GM12878 (cell line): ENCODE measurements at regions not wholly inside any gene's neighbourhood (a gene's known extent, or its start where the extent isn't known, plus 50 kb on each side); places are given as distances from the start of the nearest gene placed in this dataset.
"Not testable (repeated sequence)": the region's sequence is repeated elsewhere in the genome, so short reads cannot be mapped to it uniquely, and the experiment has no call there.

Source experiments
- ATAC-seq: fragments of 200-7000 bp; cut with Tn5 transposase; 3 replicates; pipeline ENCODE4 v1.9.1; 2020; ENCODE audit warnings: mild to moderate bottlenecking, moderate library complexity
- BruUV-seq: library from RNA; stranded (reverse); fragments of 400-500 nt; replicated peaks from 2 replicates; lab custom pipeline; 2021; lab: Mats Ljungman, UMichigan
- CTCF ChIA-PET: fragments of 300-600 bp; sonication (Branson Sonifier 250); formaldehyde crosslinking; extraction: SDS; loops from one replicate; lab custom pipeline; 2021; ENCODE audit warnings: inconsistent platforms; lab: Yijun Ruan, JAX
- POLR2A ChIA-PET: fragments of 350-600 bp; formaldehyde crosslinking; extraction: SDS; loops from one replicate; lab custom pipeline; 2021; ENCODE audit warnings: inconsistent platforms; lab: Charles Lee
- RAD21 ChIA-PET: fragments of 300-600 bp; sonication (Branson Sonifier 250); formaldehyde crosslinking; loops from one replicate; lab custom pipeline; 2023; ENCODE audit warnings: antibody characterized with exemption; ENCODE audit not compliant: unreplicated experiment; lab: Charles Lee
- SMC1A ChIA-PET: fragments of 300-600 bp; sonication (Branson Sonifier 250); formaldehyde crosslinking; loops from one replicate; lab custom pipeline; 2023; ENCODE audit not compliant: unreplicated experiment, uncharacterized antibody; lab: Charles Lee
- DNase-seq: peaks from one replicate; pipeline ENCODE4 v3.0.0-alpha.2; 2011; ENCODE audit warnings: low read depth, low spot score
- FAIRE-seq: peaks from 3 replicates; lab custom pipeline; 2011; peaks lifted over from hg19 to GRCh38; lab: Jason Lieb, UNC
- H2AFZ ChIP-seq: 2 replicates; pipeline ENCODE4 v1.6.0; 2011; ENCODE audit warnings: low read depth, low read length, control low read depth; ENCODE audit not compliant: control insufficient read depth
- H3K27ac ChIP-seq: 2 replicates; pipeline ENCODE4 v1.5.1; 2011; ENCODE audit warnings: control low read depth; ENCODE audit not compliant: control insufficient read depth, insufficient read depth
- H3K27me3 ChIP-seq, 2 experiments: replicated peaks in 1 of 2; 2 replicates each; pipeline versions ENCODE4 v1.6.0 to v1.6.1; 2011; ENCODE audit warnings: low read length in 1 of 2; ENCODE audit not compliant: control insufficient read depth in 2 of 2, insufficient read depth in 2 of 2
- H3K36me3 ChIP-seq, 2 experiments: 2 replicates each; pipeline ENCODE4 v1.5.1; 2011; ENCODE audit warnings: low read length in 1 of 2; ENCODE audit not compliant: control insufficient read depth in 2 of 2, insufficient read depth in 2 of 2
- H3K4me1 ChIP-seq: 2 replicates; pipeline ENCODE4 v1.6.1; 2011; ENCODE audit warnings: mild to moderate bottlenecking, low read length, moderate library complexity, mixed read lengths; ENCODE audit not compliant: control insufficient read depth, insufficient read depth
- H3K4me2 ChIP-seq: 2 replicates; pipeline ENCODE4 v1.6.0; 2011; ENCODE audit warnings: control low read depth; ENCODE audit not compliant: control insufficient read depth, insufficient read depth
- H3K4me3 ChIP-seq: fragments of 200-600 bp; sonication (generic); 2 replicates; pipeline ENCODE4 v1.5.1; 2016
- H3K79me2 ChIP-seq: 2 replicates; pipeline ENCODE4 v1.6.0; 2011; ENCODE audit warnings: low read length; ENCODE audit not compliant: control insufficient read depth, insufficient read depth
- H3K9ac ChIP-seq: 2 replicates; pipeline ENCODE4 v1.8.0; 2011; ENCODE audit warnings: low read length, control low read depth, mixed read lengths; ENCODE audit not compliant: control insufficient read depth, insufficient read depth
- H3K9me3 ChIP-seq: replicated peaks from 3 replicates; pipeline ENCODE4 v1.5.1; 2011; ENCODE audit warnings: mild to moderate bottlenecking, low read length; ENCODE audit not compliant: control insufficient read depth, insufficient read depth
- H4K20me1 ChIP-seq: 2 replicates; pipeline ENCODE4 v1.6.0; 2011; ENCODE audit not compliant: control insufficient read depth, insufficient read depth
- CHD2 ChIP-seq: IDR thresholded peaks from 2 replicates; pipeline ENCODE4 v1.6.1; 2011; ENCODE audit warnings: low read depth, low read length, improper control_type of control experiment, borderline replicate concordance
- CREM ChIP-seq: IDR thresholded peaks from 2 replicates; pipeline ENCODE4 v1.6.1; 2014; ENCODE audit warnings: antibody characterized with exemption, low read depth
- HDGF ChIP-seq: fragments of 450-650 bp; IDR thresholded peaks from 2 replicates; pipeline ENCODE4 v1.6.1; 2016; ENCODE audit warnings: antibody characterized with exemption
- NFXL1 ChIP-seq: fragments of 450-650 bp; IDR thresholded peaks from 2 replicates; pipeline ENCODE4 v1.6.1; 2017; ENCODE audit warnings: antibody characterized with exemption, mild to moderate bottlenecking, borderline replicate concordance
- SPI1 ChIP-seq: IDR thresholded peaks from 2 replicates; pipeline ENCODE4 v1.6.1; 2011; ENCODE audit warnings: low read depth, mild to moderate bottlenecking, low read length, moderate library complexity, borderline replicate concordance; ENCODE audit not compliant: insufficient read depth
- WGBS: methylation state at CpG from one replicate; pipeline ENCODE4 v1.1.6; 2016; ENCODE audit warnings: low lambda C conversion rate; ENCODE audit not compliant: insufficient replicate concordance, insufficient coverage; ENCODE audit errors: missing lambda C conversion rate; 5-methylcytosine and 5-hydroxymethylcytosine counted together
- in situ Hi-C: fragments of 300-500 bp; cut with MboI; formaldehyde crosslinking; loops from 9 replicates; pipeline ENCODE4 v1.14.3; 2018; ENCODE audit warnings: mixed read lengths
- intact Hi-C: fragments of 100-400 bp; cut with micrococcal nuclease; formaldehyde crosslinking; loops from one replicate; pipeline ENCODE4 v1.14.2; 2022; ENCODE audit not compliant: unreplicated experiment
- TF ChIP-seq, protein P1 (sequence below): IDR thresholded peaks from 2 replicates; pipeline ENCODE4 v1.6.1; 2011; ENCODE audit warnings: mild to moderate bottlenecking, low read depth, low read length, moderate library complexity; ENCODE audit not compliant: insufficient replicate concordance

DNA sequence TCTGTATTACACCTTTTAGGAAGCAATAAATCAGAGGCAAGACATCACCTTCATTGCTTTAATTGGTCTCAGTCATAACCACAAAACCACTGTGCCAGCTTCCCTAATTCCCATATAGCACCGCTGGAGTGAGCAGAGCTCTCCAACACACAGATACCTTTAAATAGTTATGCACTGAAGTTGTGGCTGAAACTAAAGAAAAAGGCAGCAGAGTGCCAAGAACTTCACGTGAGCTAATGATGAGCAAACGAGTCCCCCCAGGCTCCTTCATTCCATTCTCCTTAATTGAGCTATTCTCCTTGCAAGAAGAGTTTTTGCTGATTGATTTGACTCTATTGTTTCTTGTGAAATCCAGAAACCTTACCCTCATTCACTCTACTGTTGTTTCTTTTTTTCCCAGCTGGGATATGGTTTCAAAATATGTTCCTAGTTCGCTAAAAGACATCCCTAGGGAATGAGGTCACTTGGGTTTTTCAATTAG is 501.5 kb downstream of the SPATA31D1 start:
- Histone ChIP-seq H3K9me3 (no peaks in the 10 kb centered on the region), H2AFZ (no peak overlapping the region)
- 1% methylated on average over 4 of the region's 4 CpGs for WGBS
- no peak for ATAC-seq
- CTCF ChIA-PET, result no interaction called here
- no peak for FAIRE-seq
- POLR2A ChIA-PET, result no interaction called here
- intact Hi-C loops, result loop anchor here (10.0 kb wide), 1 partner anchor 485 kb away; no protein-coding TSS in a partner anchor
- SMC1A ChIA-PET, result interaction anchor here (1.5 kb wide), 1 partner anchor 82 kb away, joined by 3 read pairs; no protein-coding TSS in a partner anchor
- TF ChIP-seq HDGF, result no peak
- TF ChIP-seq NFXL1, result no peak
- TF ChIP-seq CHD2, result no peak
- TF ChIP-seq, protein P1, sequence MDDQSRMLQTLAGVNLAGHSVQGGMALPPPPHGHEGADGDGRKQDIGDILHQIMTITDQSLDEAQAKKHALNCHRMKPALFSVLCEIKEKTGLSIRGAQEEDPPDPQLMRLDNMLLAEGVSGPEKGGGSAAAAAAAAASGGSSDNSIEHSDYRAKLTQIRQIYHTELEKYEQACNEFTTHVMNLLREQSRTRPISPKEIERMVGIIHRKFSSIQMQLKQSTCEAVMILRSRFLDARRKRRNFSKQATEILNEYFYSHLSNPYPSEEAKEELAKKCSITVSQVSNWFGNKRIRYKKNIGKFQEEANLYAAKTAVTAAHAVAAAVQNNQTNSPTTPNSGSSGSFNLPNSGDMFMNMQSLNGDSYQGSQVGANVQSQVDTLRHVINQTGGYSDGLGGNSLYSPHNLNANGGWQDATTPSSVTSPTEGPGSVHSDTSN, result no peak
- TF ChIP-seq SPI1, result no peak
- TF ChIP-seq CREM, result no peak
- TF ChIP-seq, all 136 proteins: peak for 0
- Histone ChIP-seq H3K36me3 (no peaks in the 10 kb centered on the region), H3K27ac (no peak overlapping the region), H3K4me3 (no peak overlapping the region), H3K79me2 (no peaks in the 10 kb centered on the region), H3K4me2 (no peak overlapping the region), H3K27me3 (no peaks in the 10 kb centered on the region), H4K20me1 (no peaks in the 10 kb centered on the region), H3K4me1 (no peaks in the 10 kb centered on the region), H3K9ac (no peak overlapping the region)
- RAD21 ChIA-PET, result no interaction called here
- DNase-seq, result no peak
- in situ Hi-C loops, result no loop called here
- BruUV-seq, result no TSS peak

DNA sequence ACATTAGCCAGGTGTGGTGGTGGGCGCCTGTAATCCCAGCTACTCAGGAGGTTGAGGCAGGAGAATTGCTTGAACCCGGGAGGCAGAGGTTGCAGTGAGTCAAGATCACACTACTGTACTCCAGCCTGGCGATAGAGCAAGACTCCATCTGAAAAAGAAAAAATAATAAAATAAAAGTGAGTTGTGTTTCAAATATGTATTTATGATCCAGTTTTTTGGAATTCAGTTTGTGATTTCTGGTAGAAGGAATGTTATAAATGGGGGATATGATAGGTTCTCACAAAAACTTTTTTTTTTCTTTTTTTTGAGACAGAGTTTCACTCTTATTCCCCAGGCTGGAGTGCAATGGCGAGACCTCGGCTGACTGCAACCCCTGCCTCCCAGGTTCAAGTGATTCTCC is 502.2 kb downstream of the SPATA31D1 start:
- WGBS, result 20% methylated on average over 5 of the region's 5 CpGs
- H3K36me3 ChIP-seq, in situ Hi-C loops, RAD21 ChIA-PET, H3K27me3 ChIP-seq, H2AFZ ChIP-seq, H3K4me2 ChIP-seq, BruUV-seq, ATAC-seq, H3K9me3 ChIP-seq, H3K4me1 ChIP-seq, DNase-seq, H3K9ac ChIP-seq, FAIRE-seq, H3K79me2 ChIP-seq, H3K4me3 ChIP-seq, POLR2A ChIA-PET, H4K20me1 ChIP-seq, CTCF ChIA-PET, H3K27ac ChIP-seq: not testable (repeated sequence)
- SMC1A ChIA-PET, result interaction anchor here (1.5 kb wide), 1 partner anchor 82 kb away, joined by 3 read pairs; no protein-coding TSS in a partner anchor
- intact Hi-C loops, result loop anchor here (10.0 kb wide), 1 partner anchor 486 kb away; no protein-coding TSS in a partner anchor
